ENCODE measurements at regions not wholly inside any gene's neighbourhood (a gene's known extent, or its start where the extent isn't known, plus 50 kb on each side); places are given as distances from the start of the nearest gene placed in this dataset.

DNA sequence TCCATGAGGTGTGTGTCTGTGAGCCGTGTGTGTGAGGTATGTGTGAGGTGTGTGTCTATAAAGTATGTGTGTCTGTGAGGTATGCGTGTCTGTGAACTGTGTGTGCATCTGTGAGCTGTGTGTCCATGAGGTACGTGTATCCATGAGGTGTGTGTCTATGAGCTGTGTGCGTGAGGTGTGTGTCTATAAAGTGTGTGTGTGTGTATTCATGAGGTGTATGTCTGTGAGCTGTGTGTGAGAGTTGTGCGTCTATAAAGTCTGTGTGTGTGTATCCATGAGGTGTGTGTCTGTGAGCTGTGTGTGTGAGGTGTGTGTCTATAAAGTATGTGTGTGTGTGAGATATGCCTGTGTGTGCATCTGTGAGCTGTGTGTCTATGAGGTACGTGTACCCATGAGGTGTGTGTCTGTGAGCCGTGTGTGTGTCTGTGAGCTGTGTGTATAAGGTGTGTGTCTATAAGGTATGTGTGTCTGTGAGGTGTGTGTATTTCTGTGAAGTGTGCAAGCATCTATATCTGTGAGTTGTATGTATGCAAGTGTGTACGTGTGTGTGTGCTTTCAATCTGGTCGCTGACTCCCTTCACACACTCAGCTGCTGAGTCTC is 91.9 kb upstream of the FOXP4 start:
- WGBS = 97% methylated on average over 9 of the region's 9 CpGs
- H3K36me3 ChIP-seq (ENCODE audit: control insufficient read depth in 2 of 2, insufficient read depth in 2 of 2, low read length in 1 of 2) = no peaks in the 10 kb centered on the region
- no peak overlapping the region for H3K27ac ChIP-seq (ENCODE audit: low read depth in 1 of 2, low read length in 1 of 2)
- H3K4me1 ChIP-seq (ENCODE audit: control insufficient read depth in 2 of 2, insufficient read depth in 2 of 2, low read length in 2 of 2) = peaks cover 0 to 12% of the 10 kb centered on the region in 2 donors
- no peaks in the 10 kb centered on the region for H3K9me3 ChIP-seq (ENCODE audit: control insufficient read depth in 2 of 2, insufficient read depth in 1 of 2, low read length in 1 of 2)
- no peak for DNase-seq (ENCODE audit: low read depth in 6 of 9, low spot score in 9 of 9)
- H3K27me3 ChIP-seq (ENCODE audit: control insufficient read depth in 2 of 2, insufficient read depth in 1 of 2, low read length in 1 of 2) = peaks cover 0 to 24% of the 10 kb centered on the region in 2 donors
- no peak overlapping the region for H3K4me3 ChIP-seq (ENCODE audit: low read length in 2 of 2)

DNA sequence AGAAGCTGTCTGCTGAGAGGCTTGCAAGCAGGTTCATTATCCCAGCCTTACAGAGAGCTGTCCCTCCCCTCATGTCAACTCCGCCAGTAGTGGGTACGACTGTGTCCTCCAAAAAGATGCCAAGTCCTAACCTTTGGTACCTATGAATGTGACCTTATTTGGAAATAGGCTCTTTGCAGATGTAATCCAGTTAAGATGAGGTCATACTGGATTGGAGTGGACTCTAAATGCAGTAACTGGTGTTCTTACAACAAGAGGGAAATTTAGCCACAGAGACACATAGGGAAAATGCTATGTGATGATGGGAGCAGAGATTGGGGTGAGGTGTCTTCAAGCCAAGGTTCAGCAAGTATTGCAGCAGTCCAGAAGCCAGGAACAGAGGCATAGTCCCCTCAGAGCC is 90.8 kb upstream of the FOXP4 start:
- no peak overlapping the region for H3K27ac ChIP-seq (ENCODE audit: low read depth in 1 of 2, low read length in 1 of 2)

DNA sequence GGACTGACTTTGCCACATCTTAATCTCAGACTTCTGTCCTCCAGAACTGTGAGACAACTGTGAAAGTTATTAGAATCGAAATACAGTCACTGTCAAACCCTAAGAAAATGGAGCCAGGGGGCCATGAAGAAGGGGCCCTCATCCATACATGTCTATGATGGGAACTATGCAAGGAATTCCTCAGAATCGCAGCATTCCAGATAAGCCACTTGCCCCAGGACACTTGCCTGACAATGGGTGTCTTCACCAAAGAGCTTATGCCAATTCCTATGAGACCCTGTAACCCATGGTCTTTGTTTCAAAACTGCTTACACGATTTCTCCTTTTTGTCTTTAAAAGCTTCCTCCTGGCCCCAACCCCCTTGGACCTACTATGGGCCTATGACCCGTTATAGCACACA is 90.4 kb upstream of the FOXP4 start:
- no peaks in the 10 kb centered on the region for H3K36me3 ChIP-seq (ENCODE audit: control insufficient read depth in 2 of 2, insufficient read depth in 2 of 2, low read length in 1 of 2)
- H3K4me1 ChIP-seq (ENCODE audit: control insufficient read depth in 2 of 2, insufficient read depth in 2 of 2, low read length in 2 of 2) = peaks cover 0 to 9% of the 10 kb centered on the region in 2 donors
- H3K27me3 ChIP-seq (ENCODE audit: control insufficient read depth in 2 of 2, insufficient read depth in 1 of 2, low read length in 1 of 2) = peaks cover 0 to 24% of the 10 kb centered on the region in 2 donors
- no peak overlapping the region for H3K4me3 ChIP-seq (ENCODE audit: low read length in 2 of 2)
- H3K9me3 ChIP-seq (ENCODE audit: control insufficient read depth in 2 of 2, insufficient read depth in 1 of 2, low read length in 1 of 2) = no peaks in the 10 kb centered on the region
- WGBS = 92% methylated on average over 4 of the region's 4 CpGs
- no peak for DNase-seq (ENCODE audit: low read depth in 6 of 9, low spot score in 9 of 9)
- H3K27ac ChIP-seq (ENCODE audit: low read depth in 1 of 2, low read length in 1 of 2) = no peak overlapping the region

More for the DNA sequence above, 90.8 kb upstream of the FOXP4 start:
- no peaks in the 10 kb centered on the region for H3K9me3 ChIP-seq (ENCODE audit: control insufficient read depth in 2 of 2, insufficient read depth in 1 of 2, low read length in 1 of 2)
- H3K4me1 ChIP-seq (ENCODE audit: control insufficient read depth in 2 of 2, insufficient read depth in 2 of 2, low read length in 2 of 2) = peaks cover 0 to 9% of the 10 kb centered on the region in 2 donors
- H3K27me3 ChIP-seq (ENCODE audit: control insufficient read depth in 2 of 2, insufficient read depth in 1 of 2, low read length in 1 of 2) = peaks cover 0 to 24% of the 10 kb centered on the region in 2 donors
- WGBS = 95% methylated on average over 2 of the region's 2 CpGs
- no peak overlapping the region for H3K4me3 ChIP-seq (ENCODE audit: low read length in 2 of 2)
- no peaks in the 10 kb centered on the region for H3K36me3 ChIP-seq (ENCODE audit: control insufficient read depth in 2 of 2, insufficient read depth in 2 of 2, low read length in 1 of 2)
- no peak for DNase-seq (ENCODE audit: low read depth in 6 of 9, low spot score in 9 of 9)

DNA sequence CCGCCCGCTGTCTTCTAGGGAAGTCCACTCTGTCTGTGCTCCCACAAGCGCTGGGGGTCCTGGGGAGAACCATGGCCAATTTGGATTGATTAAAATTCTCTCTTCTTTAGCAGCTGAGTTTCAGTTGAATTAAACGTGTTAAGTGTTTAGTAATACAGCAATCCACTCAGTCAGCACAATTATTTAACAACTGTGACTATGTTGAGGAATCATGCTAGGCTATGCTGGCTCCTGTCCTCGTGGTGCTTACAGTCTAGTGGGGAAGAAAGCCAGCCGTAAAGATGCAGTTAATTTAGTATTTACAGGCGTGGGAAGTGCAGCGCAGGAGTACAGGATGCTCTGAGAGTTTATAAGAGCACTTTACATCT is 88.9 kb upstream of the FOXP4 start:
- no peak overlapping the region for H3K27ac ChIP-seq (ENCODE audit: low read depth in 1 of 2, low read length in 1 of 2)
- no peaks in the 10 kb centered on the region for H3K9me3 ChIP-seq (ENCODE audit: control insufficient read depth in 2 of 2, insufficient read depth in 1 of 2, low read length in 1 of 2)
- no peak for DNase-seq (ENCODE audit: low read depth in 6 of 9, low spot score in 9 of 9)
- peaks cover 0 to 33% of the 10 kb centered on the region in 2 donors for H3K27me3 ChIP-seq (ENCODE audit: control insufficient read depth in 2 of 2, insufficient read depth in 1 of 2, low read length in 1 of 2)
- H3K4me3 ChIP-seq (ENCODE audit: low read length in 2 of 2) = no peak overlapping the region
- whole genome bisulfite sequencing = 94% methylated on average over 8 of the region's 8 CpGs
- no peaks in the 10 kb centered on the region for H3K36me3 ChIP-seq (ENCODE audit: control insufficient read depth in 2 of 2, insufficient read depth in 2 of 2, low read length in 1 of 2)
- no peaks in the 10 kb centered on the region for H3K4me1 ChIP-seq (ENCODE audit: control insufficient read depth in 2 of 2, insufficient read depth in 2 of 2, low read length in 2 of 2)

DNA sequence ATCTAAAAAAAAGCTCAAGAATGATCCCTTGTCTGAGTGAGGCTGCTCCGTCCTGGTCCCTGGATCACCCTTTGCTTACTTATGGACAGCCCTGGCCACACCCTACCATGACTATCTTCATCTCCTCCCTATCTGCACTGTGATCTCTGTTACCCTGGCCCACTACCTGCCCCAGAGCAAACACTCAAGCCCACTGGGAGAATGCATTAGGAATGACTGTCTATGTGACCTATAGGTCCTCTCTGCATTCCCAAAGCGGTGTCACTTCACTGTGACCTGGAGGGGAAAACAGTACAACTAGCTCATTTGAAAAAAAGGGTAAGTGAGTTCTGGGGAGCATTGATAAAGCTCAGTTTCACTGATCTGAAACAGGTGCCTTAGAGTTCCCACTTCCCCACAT is 86.4 kb upstream of the FOXP4 start:
- Histone ChIP-seq H3K27ac (ENCODE audit: low read depth in 1 of 2, low read length in 1 of 2) (no peak overlapping the region), H3K9me3 (ENCODE audit: control insufficient read depth in 2 of 2, insufficient read depth in 1 of 2, low read length in 1 of 2) (no peaks in the 10 kb centered on the region), H3K4me1 (ENCODE audit: control insufficient read depth in 2 of 2, insufficient read depth in 2 of 2, low read length in 2 of 2) (no peaks in the 10 kb centered on the region), H3K36me3 (ENCODE audit: control insufficient read depth in 2 of 2, insufficient read depth in 2 of 2, low read length in 1 of 2) (no peaks in the 10 kb centered on the region), H3K27me3 (ENCODE audit: control insufficient read depth in 2 of 2, insufficient read depth in 1 of 2, low read length in 1 of 2) (peaks cover 2 to 47% of the 10 kb centered on the region in 2 donors), H3K4me3 (ENCODE audit: low read length in 2 of 2) (no peak overlapping the region)
- WGBS = 96% methylated on average over 2 of the region's 2 CpGs
- no peak for DNase-seq (ENCODE audit: low read depth in 6 of 9, low spot score in 9 of 9)

DNA sequence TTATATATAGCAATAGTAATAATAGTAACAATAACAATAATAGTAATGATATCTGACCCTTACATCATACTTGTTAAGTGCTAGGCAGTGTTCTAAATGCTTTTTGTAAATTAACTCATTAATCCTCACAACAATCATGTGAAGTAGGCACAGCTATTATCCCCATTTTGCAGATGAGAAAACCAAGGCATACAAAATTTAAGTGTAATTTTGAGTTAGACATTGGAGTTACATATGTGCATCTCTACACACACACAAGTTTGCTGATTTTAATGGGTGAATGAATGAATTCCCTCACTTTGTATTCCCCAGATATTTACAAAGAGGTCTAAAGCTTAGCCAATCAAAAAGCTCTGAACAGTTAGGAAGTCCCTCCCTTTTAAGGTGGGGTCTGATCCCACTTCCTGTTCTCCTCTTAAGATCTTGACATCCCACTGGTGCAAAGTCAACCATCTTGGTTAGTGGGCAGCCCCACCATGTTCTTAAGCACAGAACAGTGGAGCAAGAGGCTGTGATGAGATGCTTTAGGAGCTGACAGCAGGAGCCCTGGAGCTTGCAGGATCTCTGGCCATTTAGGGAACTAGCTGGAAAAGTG is 85.3 kb upstream of the FOXP4 start:
- Histone ChIP-seq H3K4me1 (ENCODE audit: control insufficient read depth in 2 of 2, insufficient read depth in 2 of 2, low read length in 2 of 2) (no peaks in the 10 kb centered on the region), H3K9me3 (ENCODE audit: control insufficient read depth in 2 of 2, insufficient read depth in 1 of 2, low read length in 1 of 2) (no peaks in the 10 kb centered on the region), H3K36me3 (ENCODE audit: control insufficient read depth in 2 of 2, insufficient read depth in 2 of 2, low read length in 1 of 2) (no peaks in the 10 kb centered on the region), H3K27ac (ENCODE audit: low read depth in 1 of 2, low read length in 1 of 2) (no peak overlapping the region), H3K27me3 (ENCODE audit: control insufficient read depth in 2 of 2, insufficient read depth in 1 of 2, low read length in 1 of 2) (peaks cover 2 to 49% of the 10 kb centered on the region in 2 donors), H3K4me3 (ENCODE audit: low read length in 2 of 2) (no peak overlapping the region)
- DNase-seq (ENCODE audit: low read depth in 6 of 9, low spot score in 9 of 9) = no peak

DNA sequence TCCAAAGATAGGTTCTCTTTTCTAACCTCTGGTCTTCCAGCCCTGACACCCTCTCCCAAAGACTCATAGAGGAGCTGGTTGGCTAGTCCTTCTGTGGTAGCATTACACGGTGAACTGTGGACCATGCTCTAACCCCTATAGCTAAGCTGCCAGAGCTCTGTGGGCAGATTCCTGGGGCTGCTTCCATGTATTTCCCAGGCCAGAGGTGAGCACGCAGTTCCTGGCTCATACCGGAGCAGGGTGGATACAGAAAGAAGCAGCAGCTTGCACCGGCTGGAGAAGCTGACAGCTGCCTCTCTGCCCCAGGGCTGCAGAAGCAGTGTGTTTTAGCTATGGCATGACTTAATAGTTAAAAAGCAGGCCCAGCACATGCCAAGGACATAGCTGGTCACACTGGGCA is 84.1 kb upstream of the FOXP4 start:
- H3K27ac ChIP-seq (ENCODE audit: low read depth in 1 of 2, low read length in 1 of 2) = no peak overlapping the region
- H3K4me3 ChIP-seq (ENCODE audit: low read length in 2 of 2) = no peak overlapping the region
- DNase-seq (ENCODE audit: low read depth in 6 of 9, low spot score in 9 of 9) = no peak
- peaks cover 2 to 53% of the 10 kb centered on the region in 2 donors for H3K27me3 ChIP-seq (ENCODE audit: control insufficient read depth in 2 of 2, insufficient read depth in 1 of 2, low read length in 1 of 2)
- no peaks in the 10 kb centered on the region for H3K4me1 ChIP-seq (ENCODE audit: control insufficient read depth in 2 of 2, insufficient read depth in 2 of 2, low read length in 2 of 2)
- no peaks in the 10 kb centered on the region for H3K9me3 ChIP-seq (ENCODE audit: control insufficient read depth in 2 of 2, insufficient read depth in 1 of 2, low read length in 1 of 2)
- 97% methylated on average over 4 of the region's 4 CpGs for WGBS
- no peaks in the 10 kb centered on the region for H3K36me3 ChIP-seq (ENCODE audit: control insufficient read depth in 2 of 2, insufficient read depth in 2 of 2, low read length in 1 of 2)

DNA sequence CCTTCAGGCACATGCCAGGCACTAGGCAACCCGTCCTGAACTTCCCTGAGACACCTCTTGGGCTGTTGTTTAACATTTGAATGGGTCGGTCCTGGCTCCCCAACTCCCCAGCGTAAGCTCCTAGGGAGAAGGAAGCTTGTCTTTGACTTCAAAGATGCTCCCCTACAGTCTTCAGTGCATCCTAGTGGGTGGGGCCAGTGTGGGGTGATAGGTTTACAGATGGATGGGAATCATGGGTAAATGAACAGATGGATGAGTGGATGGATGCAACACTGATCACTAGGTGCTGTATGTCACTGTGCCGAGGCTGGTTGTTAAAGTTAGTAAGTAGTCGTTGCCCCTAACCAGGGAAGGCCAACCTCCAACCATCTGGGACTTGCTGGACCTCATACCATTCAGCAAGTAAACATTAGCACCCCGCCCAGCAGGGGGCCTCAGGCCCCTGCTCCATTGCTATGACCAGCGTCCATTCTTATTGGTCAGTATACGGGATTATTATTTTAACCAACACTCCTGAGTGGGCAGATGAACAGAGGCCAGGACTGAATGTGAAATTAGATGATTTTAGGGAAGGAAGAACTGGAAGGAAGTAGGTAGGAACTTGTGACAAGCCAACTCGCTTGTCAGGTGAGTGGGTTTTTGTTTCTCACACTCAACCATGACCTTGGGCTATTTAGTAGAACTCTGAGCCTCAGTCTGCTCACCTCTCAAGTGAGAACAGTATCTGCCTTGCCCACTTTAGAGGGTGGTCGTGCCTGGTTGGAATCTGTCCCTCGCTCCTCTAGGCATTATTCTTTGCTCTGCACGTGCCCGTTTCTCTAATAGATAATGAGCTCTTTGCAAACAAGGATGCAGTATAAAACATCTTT is 82.9 kb upstream of the FOXP4 start:
- DNase-seq (ENCODE audit: low read depth in 6 of 9, low spot score in 9 of 9) = no peak

DNA sequence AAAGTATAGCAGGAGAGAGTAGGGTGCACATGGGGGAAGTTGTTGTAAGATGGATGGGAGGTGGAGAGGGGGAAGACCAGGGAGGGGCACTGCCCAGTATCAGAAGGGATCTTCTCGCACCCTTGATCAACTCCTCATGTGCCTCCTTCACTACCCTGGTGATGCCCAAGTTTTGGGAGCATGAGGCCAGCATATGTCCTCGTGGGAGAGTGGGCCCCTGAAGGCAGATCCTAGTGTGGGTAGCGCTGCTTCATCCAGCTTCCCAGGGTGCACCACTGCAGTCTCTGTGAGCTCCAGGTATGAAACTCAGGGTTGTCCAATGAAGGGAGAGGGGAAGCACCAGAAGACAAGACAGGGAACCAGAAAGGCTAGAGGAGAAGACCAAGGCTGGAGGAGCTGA is 82.2 kb upstream of the FOXP4 start:
- H3K4me3 ChIP-seq (ENCODE audit: low read length in 2 of 2) = no peak overlapping the region
- WGBS = 99% methylated on average over 3 of the region's 3 CpGs
- no peak for DNase-seq (ENCODE audit: low read depth in 6 of 9, low spot score in 9 of 9)
- peaks cover 15 to 66% of the 10 kb centered on the region in 2 donors for H3K27me3 ChIP-seq (ENCODE audit: control insufficient read depth in 2 of 2, insufficient read depth in 1 of 2, low read length in 1 of 2)
- H3K36me3 ChIP-seq (ENCODE audit: control insufficient read depth in 2 of 2, insufficient read depth in 2 of 2, low read length in 1 of 2) = no peaks in the 10 kb centered on the region
- H3K9me3 ChIP-seq (ENCODE audit: control insufficient read depth in 2 of 2, insufficient read depth in 1 of 2, low read length in 1 of 2) = no peaks in the 10 kb centered on the region
- H3K27ac ChIP-seq (ENCODE audit: low read depth in 1 of 2, low read length in 1 of 2) = no peak overlapping the region
- no peaks in the 10 kb centered on the region for H3K4me1 ChIP-seq (ENCODE audit: control insufficient read depth in 2 of 2, insufficient read depth in 2 of 2, low read length in 2 of 2)

More for the DNA sequence above, 82.9 kb upstream of the FOXP4 start:
- Histone ChIP-seq H3K4me3 (ENCODE audit: low read length in 2 of 2) (no peak overlapping the region), H3K27ac (ENCODE audit: low read depth in 1 of 2, low read length in 1 of 2) (no peak overlapping the region), H3K27me3 (ENCODE audit: control insufficient read depth in 2 of 2, insufficient read depth in 1 of 2, low read length in 1 of 2) (peaks cover 8 to 60% of the 10 kb centered on the region in 2 donors), H3K9me3 (ENCODE audit: control insufficient read depth in 2 of 2, insufficient read depth in 1 of 2, low read length in 1 of 2) (no peaks in the 10 kb centered on the region), H3K36me3 (ENCODE audit: control insufficient read depth in 2 of 2, insufficient read depth in 2 of 2, low read length in 1 of 2) (no peaks in the 10 kb centered on the region), H3K4me1 (ENCODE audit: control insufficient read depth in 2 of 2, insufficient read depth in 2 of 2, low read length in 2 of 2) (no peaks in the 10 kb centered on the region)
- 59% methylated on average over 13 of the region's 13 CpGs for WGBS

Measured in thymus (tissue), 11 donors.